ENCODE measurements at regions not wholly inside any gene's neighbourhood (a gene's known extent, or its start where the extent isn't known, plus 50 kb on each side); places are given as distances from the start of the nearest gene placed in this dataset.

DNA sequence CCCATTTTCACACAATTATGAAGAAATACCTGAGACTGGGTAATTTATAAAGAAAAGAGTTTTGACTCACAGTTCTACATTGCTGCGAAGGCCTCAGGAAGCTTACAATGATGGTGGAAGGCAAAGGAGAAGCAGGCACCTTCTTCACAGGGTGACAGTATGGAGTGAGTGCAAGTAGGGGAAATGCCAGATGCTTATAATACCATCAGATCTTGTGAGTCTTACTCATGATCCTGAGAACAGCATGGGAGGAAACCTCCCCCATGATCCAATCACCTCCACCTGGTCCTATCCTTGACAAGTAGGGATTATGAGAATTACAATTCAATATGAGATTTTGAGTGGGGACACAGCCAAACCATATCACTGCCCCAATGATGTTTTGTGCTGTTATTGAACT, 189.3 kb upstream of the CRY1 start:
- Histone ChIP-seq H3K9me3 (ENCODE audit: control insufficient read depth, low read depth, low read length) (no peaks in the 10 kb centered on the region), H2BK12ac (ENCODE audit: insufficient read length, low read depth, low read length) (no peak overlapping the region), H2BK15ac (ENCODE audit: low read depth, low read length) (no peak overlapping the region), H3K14ac (ENCODE audit: insufficient read depth, low read length) (no peak overlapping the region), H3K18ac (ENCODE audit: insufficient read length, low read depth, low read length) (no peak overlapping the region), H3K9ac (ENCODE audit: extremely low read depth, insufficient read length, low read length) (no peak overlapping the region), H4K91ac (ENCODE audit: insufficient read length, low read depth, low read length) (no peak overlapping the region), H3K79me1 (ENCODE audit: insufficient read depth, low read depth, low read length, poor library complexity, severe bottlenecking) (no peaks in the 10 kb centered on the region), H4K20me1 (ENCODE audit: control insufficient read depth, insufficient read depth, insufficient read length) (no peaks in the 10 kb centered on the region), H3K4ac (ENCODE audit: low read depth, low read length) (no peak overlapping the region), H3K27ac (ENCODE audit: insufficient read length, low read depth, low read length) (no peak overlapping the region), H3K56ac (ENCODE audit: insufficient read length, low read depth, low read length) (no peak overlapping the region), H2BK120ac (ENCODE audit: low read depth, low read length, poor library complexity, severe bottlenecking) (no peak overlapping the region), H2AFZ (ENCODE audit: low read length) (no peak overlapping the region), H3K23ac (ENCODE audit: insufficient read length, low read depth, low read length) (no peak overlapping the region), H3K23me2 (ENCODE audit: insufficient read length, low read depth, low read length, poor library complexity, severe bottlenecking) (no peaks in the 10 kb centered on the region), H3T11ph (ENCODE audit: low read length) (no peak overlapping the region), H4K5ac (ENCODE audit: insufficient read length, low read depth, low read length) (no peak overlapping the region), H3K27me3 (ENCODE audit: insufficient read depth, low read length) (no peaks in the 10 kb centered on the region), H2AK5ac (ENCODE audit: insufficient read length, low read length) (no peak overlapping the region), H2BK5ac (ENCODE audit: insufficient read length, low read length) (no peak overlapping the region), H3K4me2 (ENCODE audit: insufficient read depth, insufficient read length, low read length) (no peak overlapping the region), H4K8ac (replicated peaks; ENCODE audit: insufficient read length, low read depth, low read length) (no peak overlapping the region), H3K4me1 (ENCODE audit: insufficient read depth, low read length) (no peaks in the 10 kb centered on the region), H2BK20ac (ENCODE audit: low read depth, low read length, poor library complexity, severe bottlenecking) (no peak overlapping the region), H3K79me2 (ENCODE audit: insufficient read depth, low read length) (no peaks in the 10 kb centered on the region)
- Mint-ChIP-seq H3K27ac (no peak overlapping the region), H3K9me3 (peaks cover 0 to 2% of the 10 kb centered on the region in 2 experiments; a peak in 2 of 5 replicates), H3K36me3 (ENCODE audit: insufficient read depth in 1 of 3, low read depth in 3 of 3) (no peaks in the 10 kb centered on the region), H3K27me3 (ENCODE audit: low read depth) (no peaks in the 10 kb centered on the region; the same call in 1 of the 2 replicates), H3K4me1 (peaks cover 7 to 10% of the 10 kb centered on the region in 2 experiments), H3K4me3 (no peak overlapping the region)
- DNase-seq: no peak
- WGBS (ENCODE audit: extremely low coverage, insufficient read length, low lambda C conversion rate): no CpG with 5 or more reads among the region's 1 CpG
- TF ChIP-seq, protein P1, sequence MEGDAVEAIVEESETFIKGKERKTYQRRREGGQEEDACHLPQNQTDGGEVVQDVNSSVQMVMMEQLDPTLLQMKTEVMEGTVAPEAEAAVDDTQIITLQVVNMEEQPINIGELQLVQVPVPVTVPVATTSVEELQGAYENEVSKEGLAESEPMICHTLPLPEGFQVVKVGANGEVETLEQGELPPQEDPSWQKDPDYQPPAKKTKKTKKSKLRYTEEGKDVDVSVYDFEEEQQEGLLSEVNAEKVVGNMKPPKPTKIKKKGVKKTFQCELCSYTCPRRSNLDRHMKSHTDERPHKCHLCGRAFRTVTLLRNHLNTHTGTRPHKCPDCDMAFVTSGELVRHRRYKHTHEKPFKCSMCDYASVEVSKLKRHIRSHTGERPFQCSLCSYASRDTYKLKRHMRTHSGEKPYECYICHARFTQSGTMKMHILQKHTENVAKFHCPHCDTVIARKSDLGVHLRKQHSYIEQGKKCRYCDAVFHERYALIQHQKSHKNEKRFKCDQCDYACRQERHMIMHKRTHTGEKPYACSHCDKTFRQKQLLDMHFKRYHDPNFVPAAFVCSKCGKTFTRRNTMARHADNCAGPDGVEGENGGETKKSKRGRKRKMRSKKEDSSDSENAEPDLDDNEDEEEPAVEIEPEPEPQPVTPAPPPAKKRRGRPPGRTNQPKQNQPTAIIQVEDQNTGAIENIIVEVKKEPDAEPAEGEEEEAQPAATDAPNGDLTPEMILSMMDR (conservative IDR thresholded peaks at IDR 0.05): no peak

Data from H9 (cell line).